Islet of Langerhans (tissue), 1 donor: ENCODE measurements at regions not wholly inside any gene's neighbourhood (a gene's known extent, or its start where the extent isn't known, plus 50 kb on each side); places are given as distances from the start of the nearest gene placed in this dataset.

Experiments
- FAIRE-seq: peaks from one replicate; lab custom pipeline; 2011; peaks lifted over from hg19 to GRCh38; lab: Jason Lieb, UNC

GRCh38 chr13:84542348-84542747, 660.1 kb upstream of the SLITRK1 start:
- FAIRE-seq: no peak

GRCh38 chr13:84536906-84537305, 654.6 kb upstream of the SLITRK1 start:
- no peak for FAIRE-seq

GRCh38 chr13:84528408-84529070, 646.3 kb upstream of the SLITRK1 start:
- FAIRE-seq: no peak

DNA sequence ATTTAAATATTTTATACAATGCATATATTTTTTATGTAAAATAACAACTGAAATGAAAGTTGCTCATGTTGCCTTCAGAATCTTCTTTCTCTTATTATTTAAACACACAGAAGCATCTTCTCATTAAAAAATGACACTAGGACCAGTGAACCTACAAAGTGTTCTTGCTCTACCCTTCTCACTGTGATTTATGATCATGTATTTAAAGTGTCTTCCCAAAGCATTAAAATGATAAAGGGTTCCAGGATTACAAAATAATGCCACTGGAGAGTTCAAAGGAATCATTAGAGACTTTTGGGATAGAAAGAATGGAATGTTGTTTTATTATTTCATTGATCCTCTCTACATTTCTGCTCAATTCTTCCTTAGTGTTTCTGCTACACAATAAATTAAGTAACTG, 643.6 kb upstream of the SLITRK1 start:
- FAIRE-seq: no peak

DNA sequence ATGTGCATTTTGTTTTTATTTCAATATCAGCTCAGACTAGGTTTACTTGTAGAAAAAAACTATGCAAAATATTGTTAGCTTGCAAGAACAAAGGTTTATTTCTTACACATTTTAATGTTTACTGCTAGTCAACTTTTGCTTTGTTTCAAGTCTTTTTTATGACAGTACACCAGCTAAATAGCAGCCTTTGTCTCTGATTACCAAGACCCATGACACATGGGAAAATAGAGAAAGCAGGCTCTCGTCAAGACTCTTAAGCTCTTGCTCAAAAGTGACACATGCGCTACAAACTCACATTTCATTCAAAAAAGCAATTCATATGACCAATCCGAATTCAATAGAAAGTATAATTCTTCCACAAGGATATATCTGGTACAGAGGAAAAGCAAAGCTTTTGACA, 642.3 kb upstream of the SLITRK1 start:
- FAIRE-seq: no peak

GRCh38 chr13:84500016-84500415, 617.7 kb upstream of the SLITRK1 start:
- FAIRE-seq: no peak

GRCh38 chr13:84497613-84498012, 615.3 kb upstream of the SLITRK1 start:
- FAIRE-seq: no peak

DNA sequence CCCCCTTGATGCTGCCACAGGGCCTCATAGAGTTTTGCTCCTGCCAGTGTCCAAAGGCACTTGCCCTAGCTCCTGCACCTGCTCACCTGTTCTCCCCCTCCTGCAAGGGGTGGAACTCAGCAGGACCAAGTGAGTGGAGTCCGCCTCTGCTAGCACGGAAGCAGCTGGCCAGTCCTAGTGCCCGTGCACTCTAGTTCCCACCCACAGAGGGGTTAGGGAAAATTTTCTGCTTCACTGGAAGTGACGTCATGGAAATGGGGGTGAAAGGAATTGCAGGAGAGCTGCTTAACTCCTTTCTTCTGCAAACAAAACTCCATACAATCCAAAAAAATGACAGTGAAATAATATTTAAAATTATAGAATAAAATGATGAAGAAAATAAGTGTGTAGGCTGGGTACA, 609.7 kb upstream of the SLITRK1 start:
- FAIRE-seq: no peak

DNA sequence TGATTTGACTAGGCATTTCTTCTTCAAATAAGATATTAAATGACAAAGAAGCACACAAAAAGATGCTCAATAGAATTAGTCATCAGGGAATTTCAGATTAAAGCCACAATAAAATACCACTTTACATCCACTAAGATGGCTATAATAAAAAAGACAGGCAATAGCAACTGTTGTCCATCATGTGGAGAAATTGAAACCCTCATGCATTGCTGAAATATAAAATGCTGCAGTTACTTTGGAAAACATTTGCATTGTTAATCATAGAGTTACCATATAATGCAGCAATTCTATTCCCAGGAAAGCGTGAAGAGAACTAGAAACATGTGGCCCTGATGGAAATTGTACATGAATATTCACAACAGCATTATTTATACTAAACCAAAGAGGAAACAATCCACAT, 605.5 kb upstream of the SLITRK1 start:
- no peak for FAIRE-seq

GRCh38 chr13:84481958-84482357, 599.7 kb upstream of the SLITRK1 start:
- no peak for FAIRE-seq

- FAIRE-seq: no peak
Measured at GRCh38 chr13:84479656-84480055, 597.4 kb upstream of the SLITRK1 start.

DNA sequence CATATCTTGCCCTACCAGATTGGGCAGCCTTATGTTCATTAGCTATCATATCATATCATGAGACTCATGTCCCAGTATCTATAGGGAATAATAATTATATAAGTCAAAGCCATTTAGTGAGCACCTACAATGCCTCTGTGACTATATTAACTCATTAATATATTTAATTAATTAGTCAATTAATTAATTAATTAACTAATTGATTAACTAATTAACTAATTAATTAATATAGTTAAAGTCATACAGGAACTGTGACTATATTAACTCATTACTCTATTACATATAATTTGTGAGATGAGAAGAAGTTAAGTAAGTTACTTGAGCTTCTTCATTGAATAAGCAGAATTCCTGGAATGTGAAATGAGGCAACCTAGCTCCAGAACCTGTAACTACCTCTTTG, 588.3 kb upstream of the SLITRK1 start:
- no peak for FAIRE-seq

DNA sequence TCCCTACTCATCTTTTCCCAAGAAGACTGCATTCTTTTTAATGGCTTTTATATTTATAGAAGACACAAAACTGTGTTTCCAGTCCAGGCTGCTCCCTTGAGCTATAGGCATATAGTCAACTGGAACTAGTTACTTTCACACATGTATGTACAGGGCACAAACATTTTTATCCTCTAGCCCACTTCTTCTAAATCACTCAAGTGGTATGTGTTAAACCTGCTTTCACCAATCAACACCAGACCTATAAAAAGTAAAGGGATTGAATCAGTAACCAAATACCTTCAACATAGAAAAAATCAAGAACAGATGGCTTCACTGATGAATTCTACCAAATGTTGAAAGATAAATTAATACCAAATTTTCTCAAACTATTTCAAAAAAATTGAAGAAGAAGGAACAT, 584.2 kb upstream of the SLITRK1 start:
- no peak for FAIRE-seq

- no peak for FAIRE-seq
Measured at GRCh38 chr13:84460989-84461388, 578.7 kb upstream of the SLITRK1 start.

DNA sequence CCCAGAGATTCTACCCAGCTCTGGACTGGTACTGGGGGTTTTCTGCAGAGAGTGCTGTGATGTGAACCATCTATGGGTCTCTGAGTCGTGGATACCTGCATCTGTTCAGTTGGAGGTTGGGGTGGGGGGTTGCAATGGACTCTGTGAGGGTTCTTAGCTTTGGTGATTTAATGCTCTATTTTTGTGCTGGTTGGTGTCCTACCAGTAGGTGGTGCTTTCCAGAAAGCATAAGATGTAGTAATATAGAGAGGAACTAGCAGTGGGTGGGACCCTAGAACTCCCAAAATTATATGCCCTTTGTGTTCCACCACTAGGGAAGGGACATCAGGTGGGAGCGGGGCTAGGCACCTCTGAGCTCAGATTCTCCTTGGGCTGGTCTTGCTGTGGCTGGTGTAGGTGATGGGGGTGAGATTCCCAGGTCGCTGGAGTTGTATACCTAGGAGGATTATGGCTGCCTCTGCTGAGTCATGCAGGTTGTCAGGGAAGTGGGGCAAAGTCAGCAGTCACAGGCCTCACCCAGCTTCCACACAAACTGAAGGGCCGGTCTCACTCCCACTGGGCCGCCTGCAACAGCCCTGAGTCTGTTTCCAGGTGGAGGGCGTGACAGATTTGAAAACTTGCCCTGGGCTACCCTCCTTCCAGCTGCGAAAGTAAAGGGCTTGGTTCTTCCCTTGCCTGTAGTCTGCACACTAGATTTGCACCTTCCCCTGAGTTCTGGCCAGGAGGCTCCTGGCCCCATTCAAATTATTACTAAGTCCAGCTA, 573.0 kb upstream of the SLITRK1 start:
- FAIRE-seq: no peak

- FAIRE-seq: no peak
Measured at GRCh38 chr13:84447640-84447978, 565.3 kb upstream of the SLITRK1 start.

GRCh38 chr13:84446972-84447639, 564.8 kb upstream of the SLITRK1 start:
- no peak for FAIRE-seq

GRCh38 chr13:84445776-84446175, 563.5 kb upstream of the SLITRK1 start:
- no peak for FAIRE-seq

GRCh38 chr13:84443463-84443862, 561.2 kb upstream of the SLITRK1 start:
- no peak for FAIRE-seq

- FAIRE-seq: no peak
Measured at GRCh38 chr13:84439108-84439507, 556.8 kb upstream of the SLITRK1 start.

GRCh38 chr13:84433024-84433423, 550.8 kb upstream of the SLITRK1 start:
- FAIRE-seq: no peak

DNA sequence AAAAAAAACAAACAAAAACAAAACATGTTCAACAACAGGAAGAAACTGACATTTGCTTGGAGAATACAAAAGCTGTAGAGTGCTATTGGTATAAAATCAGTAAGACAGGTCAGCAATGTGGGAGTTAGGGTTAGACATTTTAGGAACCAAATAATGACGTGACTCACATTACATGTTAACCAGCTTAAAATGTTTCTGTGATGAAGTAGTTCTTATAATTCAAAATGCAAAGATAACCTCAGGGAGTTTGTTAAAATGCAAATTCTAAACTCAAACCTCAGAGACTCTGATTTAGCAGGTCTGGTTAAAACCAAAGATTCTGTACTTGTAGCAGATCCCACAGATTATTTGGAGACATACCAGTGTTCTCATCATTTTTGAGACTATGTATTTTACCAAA, 549.4 kb upstream of the SLITRK1 start:
- no peak for FAIRE-seq

- FAIRE-seq: no peak
Measured at GRCh38 chr13:84430446-84430845, 548.2 kb upstream of the SLITRK1 start.

- no peak for FAIRE-seq
Measured at GRCh38 chr13:84430015-84430414, 547.7 kb upstream of the SLITRK1 start.
